ENCODE measurements at regions not wholly inside any gene's neighbourhood (a gene's known extent, or its start where the extent isn't known, plus 50 kb on each side); places are given as distances from the start of the nearest gene placed in this dataset.

DNA sequence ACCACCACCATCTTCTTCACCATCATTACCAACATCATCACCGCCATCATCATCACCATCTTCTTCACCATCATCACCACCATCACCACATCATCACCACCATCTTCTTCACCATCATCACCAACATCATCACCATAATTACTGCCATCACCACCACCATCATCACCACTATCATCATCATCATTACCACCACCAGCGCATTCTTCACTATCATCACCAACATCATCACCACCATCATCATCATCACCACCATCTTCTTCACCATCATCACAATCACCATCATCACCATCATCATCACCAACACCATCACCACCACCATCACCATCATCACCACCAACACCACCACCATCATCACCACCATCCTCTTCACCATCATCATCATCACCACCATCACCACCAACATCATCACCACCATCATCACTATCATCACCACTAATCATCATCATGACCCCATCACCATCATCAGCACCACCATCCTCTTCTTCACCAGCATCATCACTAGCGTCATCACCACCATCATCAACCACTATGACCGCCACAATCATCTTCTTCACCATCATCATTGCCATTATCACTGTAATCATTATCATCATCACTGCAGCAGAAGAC is 303.8 kb downstream of the CTTN start:
- H3K36me3 ChIP-seq (ENCODE audit: insufficient read depth, low read length), result no peaks in the 10 kb centered on the region
- H3K4me3 ChIP-seq (ENCODE audit: low read depth, low read length), result no peak overlapping the region
- H3K4me1 ChIP-seq (ENCODE audit: control insufficient read depth, insufficient read depth, low read length, unreplicated experiment), result no peaks in the 10 kb centered on the region
- no peak overlapping the region for H2AFZ ChIP-seq (ENCODE audit: low read length, unreplicated experiment)
- H3K27ac ChIP-seq (ENCODE audit: low read depth, low read length), result no peak overlapping the region
- H3K79me2 ChIP-seq (ENCODE audit: control insufficient read depth, insufficient read depth, low read length, unreplicated experiment), result no peaks in the 10 kb centered on the region
- H3K27me3 ChIP-seq (ENCODE audit: insufficient read depth, low read length), result no peaks in the 10 kb centered on the region

DNA sequence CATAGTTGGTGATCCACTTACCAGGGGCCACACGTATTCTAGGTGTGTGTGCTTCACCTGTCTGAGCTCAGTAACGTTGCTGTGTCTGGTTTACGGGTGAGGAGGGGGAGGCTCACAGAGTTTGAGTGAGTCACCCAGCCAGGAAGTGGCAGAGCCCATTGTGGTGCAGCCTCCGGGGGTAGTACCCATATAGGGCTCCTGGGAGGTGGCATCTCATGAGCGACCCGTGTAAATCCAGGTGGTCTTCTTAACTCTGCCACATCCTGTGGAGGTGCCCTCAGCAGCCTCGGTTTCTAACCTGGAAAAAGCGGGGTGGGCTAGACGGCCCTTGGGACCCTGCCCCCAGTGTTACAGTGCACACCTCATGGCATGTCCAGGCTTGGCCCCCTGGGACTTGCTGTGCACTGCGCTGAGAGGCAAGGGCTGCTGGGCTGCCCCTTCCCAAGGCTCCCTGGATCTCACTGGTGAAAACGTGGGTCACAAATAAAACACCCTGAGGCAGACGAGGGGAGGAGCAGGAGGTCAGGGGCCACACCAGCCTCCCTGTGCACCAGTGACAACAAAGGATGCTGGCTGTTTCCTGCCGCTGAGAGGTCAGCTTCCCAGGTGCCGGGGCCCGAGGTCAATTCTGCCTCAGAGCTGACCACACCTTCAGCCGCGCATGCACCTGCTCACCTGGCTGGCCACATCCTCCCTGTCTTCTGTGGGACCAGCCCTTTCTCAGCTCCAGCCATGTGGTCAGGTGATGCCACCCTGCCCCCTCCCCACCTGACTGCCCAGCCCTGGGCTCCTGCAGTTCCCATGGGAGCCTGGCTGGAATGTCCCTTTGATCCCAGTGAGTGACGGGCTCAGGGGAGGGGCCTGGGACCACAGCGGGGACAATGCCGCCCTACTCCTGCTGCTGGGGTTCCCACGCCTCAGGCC is 305.1 kb downstream of the CTTN start:
- H3K79me2 ChIP-seq (ENCODE audit: control insufficient read depth, insufficient read depth, low read length, unreplicated experiment), result no peaks in the 10 kb centered on the region
- H3K36me3 ChIP-seq (ENCODE audit: insufficient read depth, low read length), result no peaks in the 10 kb centered on the region
- H3K27ac ChIP-seq (ENCODE audit: low read depth, low read length), result no peak overlapping the region
- no peaks in the 10 kb centered on the region for H3K4me1 ChIP-seq (ENCODE audit: control insufficient read depth, insufficient read depth, low read length, unreplicated experiment)
- no peak overlapping the region for H2AFZ ChIP-seq (ENCODE audit: low read length, unreplicated experiment)
- H3K4me3 ChIP-seq (ENCODE audit: low read depth, low read length), result no peak overlapping the region
- H3K27me3 ChIP-seq (ENCODE audit: insufficient read depth, low read length), result no peaks in the 10 kb centered on the region

DNA sequence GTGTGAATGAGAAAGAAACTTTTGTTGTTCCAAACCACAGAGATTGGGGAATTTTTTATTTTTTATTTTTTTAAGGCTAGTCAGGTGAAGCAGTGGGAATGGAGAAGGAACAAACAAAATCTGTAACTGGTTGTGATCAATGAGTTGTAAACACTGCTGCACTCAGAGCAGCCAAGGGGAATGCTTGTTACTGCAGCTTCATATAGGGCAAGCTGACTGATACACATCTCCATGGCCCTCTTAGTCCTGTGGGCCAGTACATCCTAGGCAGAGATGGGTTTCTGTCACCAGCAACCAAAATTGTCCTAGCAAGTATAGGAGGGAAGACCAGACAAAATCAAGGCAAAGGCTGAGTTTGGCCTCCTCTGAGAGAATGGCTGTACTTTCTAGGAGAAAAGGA is 306.8 kb downstream of the CTTN start:
- Histone ChIP-seq H3K27me3 (ENCODE audit: insufficient read depth, low read length) (no peaks in the 10 kb centered on the region), H3K4me3 (ENCODE audit: low read depth, low read length) (no peak overlapping the region)

DNA sequence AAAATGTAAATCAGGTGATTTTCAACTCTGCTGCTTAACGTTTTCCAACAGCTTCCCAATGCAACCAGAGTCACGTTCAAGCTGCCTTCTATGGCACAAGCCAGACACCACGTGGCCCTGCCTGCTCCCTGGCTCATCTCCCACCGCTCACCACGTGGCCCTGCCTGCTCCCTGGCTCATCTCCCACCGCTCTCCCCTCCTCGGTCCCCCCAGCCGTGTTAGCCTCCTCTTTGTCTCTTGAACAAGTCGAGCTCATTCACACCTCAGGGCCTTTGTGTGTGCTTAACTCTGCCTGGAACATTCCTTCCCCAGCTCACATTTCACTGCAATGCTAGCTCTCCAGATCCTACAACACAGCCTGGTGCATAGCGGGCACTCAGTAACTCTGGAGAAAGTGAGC is 307.6 kb downstream of the CTTN start:
- Histone ChIP-seq H3K4me1 (ENCODE audit: control insufficient read depth, insufficient read depth, low read length, unreplicated experiment) (no peaks in the 10 kb centered on the region), H3K4me3 (ENCODE audit: low read depth, low read length) (no peak overlapping the region), H2AFZ (ENCODE audit: low read length, unreplicated experiment) (no peak overlapping the region), H3K27me3 (ENCODE audit: insufficient read depth, low read length) (no peaks in the 10 kb centered on the region), H3K36me3 (ENCODE audit: insufficient read depth, low read length) (no peaks in the 10 kb centered on the region), H3K79me2 (ENCODE audit: control insufficient read depth, insufficient read depth, low read length, unreplicated experiment) (no peaks in the 10 kb centered on the region), H3K27ac (ENCODE audit: low read depth, low read length) (no peak overlapping the region)

More for the DNA sequence above, 306.8 kb downstream of the CTTN start:
- no peaks in the 10 kb centered on the region for H3K36me3 ChIP-seq (ENCODE audit: insufficient read depth, low read length)
- H3K4me1 ChIP-seq (ENCODE audit: control insufficient read depth, insufficient read depth, low read length, unreplicated experiment), result no peaks in the 10 kb centered on the region
- H3K79me2 ChIP-seq (ENCODE audit: control insufficient read depth, insufficient read depth, low read length, unreplicated experiment), result no peaks in the 10 kb centered on the region
- no peak overlapping the region for H2AFZ ChIP-seq (ENCODE audit: low read length, unreplicated experiment)
- no peak overlapping the region for H3K27ac ChIP-seq (ENCODE audit: low read depth, low read length)

DNA sequence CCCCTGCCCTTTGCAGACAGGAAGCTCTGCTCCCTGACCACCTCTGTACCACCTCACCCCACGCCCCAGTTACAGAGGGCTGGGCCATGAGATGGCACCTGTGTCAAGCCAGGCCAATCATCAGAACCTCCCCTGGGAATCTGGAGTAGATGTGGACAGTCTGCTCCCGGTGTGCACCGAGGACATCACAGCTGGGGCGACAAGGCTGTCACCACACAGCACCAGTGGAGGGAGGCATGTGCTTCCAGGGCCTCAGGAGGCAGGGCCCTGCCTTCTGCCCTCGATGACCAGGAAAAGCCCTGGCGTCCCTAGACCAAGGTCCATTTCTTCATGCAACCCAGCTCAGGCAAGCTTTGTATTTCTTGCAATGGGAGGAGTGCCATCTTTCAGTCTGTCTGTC is 309.5 kb downstream of the CTTN start:
- no peaks in the 10 kb centered on the region for H3K36me3 ChIP-seq (ENCODE audit: insufficient read depth, low read length)
- no peak overlapping the region for H3K4me3 ChIP-seq (ENCODE audit: low read depth, low read length)
- H2AFZ ChIP-seq (ENCODE audit: low read length, unreplicated experiment), result no peak overlapping the region
- H3K4me1 ChIP-seq (ENCODE audit: control insufficient read depth, insufficient read depth, low read length, unreplicated experiment), result no peaks in the 10 kb centered on the region
- H3K79me2 ChIP-seq (ENCODE audit: control insufficient read depth, insufficient read depth, low read length, unreplicated experiment), result no peaks in the 10 kb centered on the region
- H3K27me3 ChIP-seq (ENCODE audit: insufficient read depth, low read length), result no peaks in the 10 kb centered on the region
- H3K27ac ChIP-seq (ENCODE audit: low read depth, low read length), result no peak overlapping the region

DNA sequence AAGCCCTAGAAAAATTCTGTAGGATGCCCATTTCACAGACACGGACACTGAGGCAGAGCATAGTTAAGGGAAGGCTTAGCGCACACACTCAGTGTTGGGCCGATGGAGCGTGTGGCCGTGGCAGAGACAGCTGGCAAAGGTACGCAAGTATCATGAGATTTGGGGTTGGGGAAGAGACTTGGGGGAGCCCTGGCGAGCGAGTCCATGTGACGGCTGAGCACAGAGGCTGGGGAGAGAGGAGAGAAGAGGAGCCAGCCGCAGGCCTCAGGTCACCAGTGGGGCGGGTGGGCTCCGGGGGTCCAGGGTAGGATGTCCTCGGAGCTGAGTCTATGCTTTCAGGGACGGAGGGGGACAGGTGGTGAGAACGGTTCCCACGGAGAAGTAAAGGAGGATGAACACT is 311.3 kb downstream of the CTTN start:
- H3K27me3 ChIP-seq (ENCODE audit: insufficient read depth, low read length), result no peaks in the 10 kb centered on the region
- no peak overlapping the region for H3K27ac ChIP-seq (ENCODE audit: low read depth, low read length)
- H3K79me2 ChIP-seq (ENCODE audit: control insufficient read depth, insufficient read depth, low read length, unreplicated experiment), result no peaks in the 10 kb centered on the region
- H3K36me3 ChIP-seq (ENCODE audit: insufficient read depth, low read length), result no peaks in the 10 kb centered on the region
- H3K4me3 ChIP-seq (ENCODE audit: low read depth, low read length), result no peak overlapping the region
- H3K4me1 ChIP-seq (ENCODE audit: control insufficient read depth, insufficient read depth, low read length, unreplicated experiment), result no peaks in the 10 kb centered on the region
- no peak overlapping the region for H2AFZ ChIP-seq (ENCODE audit: low read length, unreplicated experiment)

DNA sequence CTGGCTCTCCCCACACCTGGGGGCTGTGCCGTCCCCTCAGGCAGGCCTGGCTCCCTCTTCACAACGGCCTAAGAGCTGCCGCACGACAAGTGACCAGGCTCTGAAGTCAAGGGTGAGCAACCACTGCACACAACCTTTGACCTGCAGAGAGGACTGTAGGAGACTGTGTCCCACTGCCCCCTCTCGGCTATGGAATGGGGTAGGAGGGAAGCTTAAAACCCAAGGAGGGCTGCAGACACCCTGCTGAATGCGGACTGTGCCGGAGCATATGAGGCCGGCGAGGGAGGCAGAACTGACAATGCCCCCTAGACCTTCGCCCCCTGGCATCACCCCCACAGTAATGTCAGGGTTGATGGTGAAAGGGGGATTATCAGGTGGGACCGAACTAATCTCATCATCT is 311.9 kb downstream of the CTTN start:
- Histone ChIP-seq H3K27me3 (ENCODE audit: insufficient read depth, low read length) (no peaks in the 10 kb centered on the region), H3K4me1 (ENCODE audit: control insufficient read depth, insufficient read depth, low read length, unreplicated experiment) (no peaks in the 10 kb centered on the region)

DNA sequence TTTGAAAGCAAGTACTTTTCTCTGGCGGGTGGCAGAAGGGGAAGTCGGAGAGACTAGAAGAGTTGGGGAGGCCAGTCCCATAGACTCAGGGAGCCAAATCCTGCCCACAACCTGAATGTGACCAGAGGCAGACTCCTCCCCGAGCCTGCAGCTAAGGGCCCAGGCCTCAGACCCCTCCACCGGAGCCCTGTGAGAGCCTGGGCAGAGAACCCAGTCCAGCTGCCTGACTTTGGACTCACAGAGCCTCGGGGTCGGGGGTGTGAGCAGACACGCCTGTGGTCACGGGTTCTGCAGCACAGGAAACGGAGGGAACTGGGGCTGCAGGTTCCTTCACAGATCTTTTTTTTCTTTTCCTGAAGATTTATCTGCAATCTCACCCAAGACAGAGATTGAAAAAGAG is 312.3 kb downstream of the CTTN start:
- Histone ChIP-seq H3K36me3 (ENCODE audit: insufficient read depth, low read length) (no peaks in the 10 kb centered on the region), H2AFZ (ENCODE audit: low read length, unreplicated experiment) (no peak overlapping the region), H3K27me3 (ENCODE audit: insufficient read depth, low read length) (no peaks in the 10 kb centered on the region), H3K27ac (ENCODE audit: low read depth, low read length) (no peak overlapping the region), H3K4me3 (ENCODE audit: low read depth, low read length) (no peak overlapping the region), H3K79me2 (ENCODE audit: control insufficient read depth, insufficient read depth, low read length, unreplicated experiment) (no peaks in the 10 kb centered on the region), H3K4me1 (ENCODE audit: control insufficient read depth, insufficient read depth, low read length, unreplicated experiment) (no peaks in the 10 kb centered on the region)

More for the DNA sequence above, 311.9 kb downstream of the CTTN start:
- no peak overlapping the region for H3K4me3 ChIP-seq (ENCODE audit: low read depth, low read length)
- no peaks in the 10 kb centered on the region for H3K36me3 ChIP-seq (ENCODE audit: insufficient read depth, low read length)
- H2AFZ ChIP-seq (ENCODE audit: low read length, unreplicated experiment), result no peak overlapping the region
- H3K27ac ChIP-seq (ENCODE audit: low read depth, low read length), result no peak overlapping the region
- H3K79me2 ChIP-seq (ENCODE audit: control insufficient read depth, insufficient read depth, low read length, unreplicated experiment), result no peaks in the 10 kb centered on the region

DNA sequence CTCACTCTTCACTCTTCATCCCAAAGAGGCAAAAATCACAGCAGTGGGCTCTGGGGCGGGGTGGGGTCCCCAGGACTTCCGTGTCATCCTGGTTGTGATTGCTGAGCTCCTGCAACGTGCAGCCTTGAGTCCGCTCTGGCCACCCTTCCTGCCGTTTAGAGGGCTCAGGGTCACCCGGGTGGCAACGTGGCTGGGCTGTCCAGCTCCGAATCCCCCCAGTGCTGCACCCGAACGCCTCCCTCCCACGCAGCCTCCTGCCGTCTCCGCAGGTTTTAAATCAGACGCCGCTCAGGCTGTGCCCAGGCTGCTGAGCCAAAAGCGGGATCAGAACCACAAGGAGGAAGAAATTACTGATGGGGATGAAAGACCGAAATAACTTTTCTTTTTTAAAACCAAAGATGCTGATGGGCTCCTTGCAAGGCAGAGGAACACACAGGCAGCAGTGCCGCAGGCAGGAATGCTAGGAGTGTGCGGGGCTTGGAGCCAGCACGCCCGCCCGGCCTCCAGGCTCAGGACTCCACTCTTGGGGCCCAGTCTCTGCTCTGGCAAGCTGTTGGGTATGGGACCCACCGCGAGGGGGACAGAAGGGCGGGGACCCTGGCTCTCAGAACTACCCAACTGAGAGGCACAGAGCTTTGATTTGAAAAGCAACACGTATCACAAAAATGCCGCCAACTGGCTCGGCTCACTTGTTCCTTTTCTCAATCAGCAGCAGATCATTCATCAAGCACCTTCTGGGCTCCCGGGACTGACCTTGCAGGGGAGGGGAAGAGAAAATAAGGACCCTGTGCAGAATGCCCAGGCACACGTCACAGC is 313.0 kb downstream of the CTTN start:
- Histone ChIP-seq H2AFZ (ENCODE audit: low read length, unreplicated experiment) (no peak overlapping the region), H3K79me2 (ENCODE audit: control insufficient read depth, insufficient read depth, low read length, unreplicated experiment) (no peaks in the 10 kb centered on the region)

DNA sequence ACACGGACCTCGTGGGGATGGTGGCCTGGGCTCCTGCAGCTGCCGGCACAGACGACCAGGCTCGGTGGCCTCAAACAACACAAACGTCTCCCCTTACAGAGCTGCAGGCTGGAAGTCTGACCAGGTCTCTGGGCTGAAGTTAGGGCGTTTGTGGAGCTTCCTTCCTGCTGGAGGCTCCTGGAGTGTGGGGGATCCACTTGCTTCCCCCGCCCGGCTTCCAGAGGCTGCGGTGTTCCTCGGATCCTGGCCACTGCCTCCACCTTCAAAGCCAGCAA is 313.5 kb downstream of the CTTN start:
- Histone ChIP-seq H3K27me3 (ENCODE audit: insufficient read depth, low read length) (no peaks in the 10 kb centered on the region), H3K27ac (ENCODE audit: low read depth, low read length) (no peak overlapping the region), H3K79me2 (ENCODE audit: control insufficient read depth, insufficient read depth, low read length, unreplicated experiment) (no peaks in the 10 kb centered on the region), H3K36me3 (ENCODE audit: insufficient read depth, low read length) (no peaks in the 10 kb centered on the region), H3K4me1 (ENCODE audit: control insufficient read depth, insufficient read depth, low read length, unreplicated experiment) (no peaks in the 10 kb centered on the region), H2AFZ (ENCODE audit: low read length, unreplicated experiment) (no peak overlapping the region), H3K4me3 (ENCODE audit: low read depth, low read length) (no peak overlapping the region)

More for the DNA sequence above, 313.0 kb downstream of the CTTN start:
- H3K4me1 ChIP-seq (ENCODE audit: control insufficient read depth, insufficient read depth, low read length, unreplicated experiment), result no peaks in the 10 kb centered on the region
- H3K36me3 ChIP-seq (ENCODE audit: insufficient read depth, low read length), result no peaks in the 10 kb centered on the region
- no peak overlapping the region for H3K27ac ChIP-seq (ENCODE audit: low read depth, low read length)
- H3K27me3 ChIP-seq (ENCODE audit: insufficient read depth, low read length), result no peaks in the 10 kb centered on the region
- H3K4me3 ChIP-seq (ENCODE audit: low read depth, low read length), result no peak overlapping the region
